ENCODE measurements at regions not wholly inside any gene's neighbourhood (a gene's known extent, or its start where the extent isn't known, plus 50 kb on each side); places are given as distances from the start of the nearest gene placed in this dataset.

- ATAC-seq, result no peak
- TF ChIP-seq CSDC2 (CRISPR knock-in tag; IDR thresholded peaks at IDR 0.05) (no peak), ESRRG (CRISPR knock-in tag; IDR thresholded peaks at IDR 0.05) (no peak), TOX (CRISPR knock-in tag; IDR thresholded peaks at IDR 0.05; ENCODE audit: borderline replicate concordance) (no peak), PATZ1 (CRISPR knock-in tag; IDR thresholded peaks at IDR 0.05; ENCODE audit: borderline replicate concordance) (no peak), BACH2 (CRISPR knock-in tag; IDR thresholded peaks at IDR 0.05; ENCODE audit: borderline replicate concordance) (no peak), ZNF565 (CRISPR knock-in tag; conservative IDR thresholded peaks at IDR 0.05; ENCODE audit: low read depth) (no peak), SNAI2 (CRISPR knock-in tag; IDR thresholded peaks at IDR 0.05) (no peak), TSHZ2 (CRISPR knock-in tag; IDR thresholded peaks at IDR 0.05) (no peak), RARB (CRISPR knock-in tag; IDR thresholded peaks at IDR 0.05) (no peak), ZNF8 (CRISPR knock-in tag; IDR thresholded peaks at IDR 0.05) (no peak), ZC3H10 (CRISPR knock-in tag; IDR thresholded peaks at IDR 0.05) (no peak), GLIS3 (CRISPR knock-in tag; IDR thresholded peaks at IDR 0.05) (no peak), ISL1 (CRISPR knock-in tag; IDR thresholded peaks at IDR 0.05) (no peak), ZFP30 (CRISPR knock-in tag; IDR thresholded peaks at IDR 0.05) (no peak), ARNTL (CRISPR knock-in tag; IDR thresholded peaks at IDR 0.05; ENCODE audit: borderline replicate concordance, low read depth) (no peak), PPARA (CRISPR knock-in tag; IDR thresholded peaks at IDR 0.05; ENCODE audit: borderline replicate concordance) (no peak), ZFP3 (CRISPR knock-in tag; IDR thresholded peaks at IDR 0.05) (no peak)
Observed at GRCh38 chr4:148565801-148566200, 123.6 kb upstream of the NR3C2 start.

GRCh38 chr4:148563684-148564083, 121.5 kb upstream of the NR3C2 start:
- no peak for ATAC-seq
- no peak for TF ChIP-seq PATZ1 (CRISPR knock-in tag; IDR thresholded peaks at IDR 0.05; ENCODE audit: borderline replicate concordance)
- TF ChIP-seq POU6F1 (CRISPR knock-in tag; IDR thresholded peaks at IDR 0.05; ENCODE audit: borderline replicate concordance, low read depth), result no peak
- no peak for TF ChIP-seq CREB5 (CRISPR knock-in tag; IDR thresholded peaks at IDR 0.05; ENCODE audit: low read depth)
- TF ChIP-seq ZC3H10 (CRISPR knock-in tag; IDR thresholded peaks at IDR 0.05), result no peak
- TF ChIP-seq GLIS3 (CRISPR knock-in tag; IDR thresholded peaks at IDR 0.05), result no peak
- no peak for TF ChIP-seq ARNTL (CRISPR knock-in tag; IDR thresholded peaks at IDR 0.05; ENCODE audit: borderline replicate concordance, low read depth)
- TF ChIP-seq ZFP30 (CRISPR knock-in tag; IDR thresholded peaks at IDR 0.05), result no peak
- TF ChIP-seq CSRNP3 (CRISPR knock-in tag; IDR thresholded peaks at IDR 0.05), result no peak
- TF ChIP-seq TSHZ2 (CRISPR knock-in tag; IDR thresholded peaks at IDR 0.05), result no peak
- no peak for TF ChIP-seq ESRRG (CRISPR knock-in tag; IDR thresholded peaks at IDR 0.05)
- no peak for TF ChIP-seq BACH2 (CRISPR knock-in tag; IDR thresholded peaks at IDR 0.05; ENCODE audit: borderline replicate concordance)
- TF ChIP-seq OSR1 (CRISPR knock-in tag; IDR thresholded peaks at IDR 0.05), result no peak
- no peak for TF ChIP-seq ZFP3 (CRISPR knock-in tag; IDR thresholded peaks at IDR 0.05)
